Pancreas (tissue), 10 donors: ENCODE measurements at regions not wholly inside any gene's neighbourhood (a gene's known extent, or its start where the extent isn't known, plus 50 kb on each side); places are given as distances from the start of the nearest gene placed in this dataset.

Experiments
- ATAC-seq, 4 donors: fragments of 200-7000 bp; cut with Tn5 transposase; one replicate each; pipeline versions ENCODE4 v1.8.0 to v1.9.1; 2020; ENCODE audit warnings: mild to moderate bottlenecking in 4 of 4, moderate library complexity in 4 of 4
- DNase-seq, 6 donors: peaks; one replicate each; pipeline ENCODE4 v3.0.0-alpha.2; 2020
- FAIRE-seq: peaks from 2 replicates; lab custom pipeline; 2012; peaks lifted over from hg19 to GRCh38; lab: Jason Lieb, UNC
- H3K27ac ChIP-seq, 4 donors: fragments of 200-600 bp; sonication (generic); 1 replicate in 3 of 4; 2 replicates in 1 of 4; pipeline versions ENCODE4 v1.5.0 to v1.8.0; 2020
- H3K27me3 ChIP-seq, 4 donors: fragments of 200-600 bp; one replicate each; pipeline ENCODE4 v1.8.0; 2021
- H3K36me3 ChIP-seq, 3 donors: fragments of 200-600 bp; sonication (generic) in 1 of 3; one replicate each; pipeline versions ENCODE4 v1.5.0 to v1.8.0; 2020 to 2021
- H3K4me1 ChIP-seq, 3 donors: fragments of 200-600 bp; one replicate each; pipeline ENCODE4 v1.8.0; 2021
- H3K4me3 ChIP-seq, 4 donors: fragments of 200-600 bp; sonication (generic) in 2 of 4; one replicate each; pipeline versions ENCODE4 v1.5.0 to v1.8.0; 2020 to 2021
- H3K9me3 ChIP-seq, 4 donors: fragments of 200-600 bp; one replicate each; pipeline ENCODE4 v1.8.0; 2021
- WGBS, 2 donors: extraction: QIAGEN DNeasy Blood & Tissue Kit; methylation state at CpG; one replicate each; pipeline ENCODE4 v1.1.7; 2013; 5-methylcytosine and 5-hydroxymethylcytosine counted together
- intact Hi-C, 3 donors: fragments of 100-400 bp; cut with DNase I; formaldehyde crosslinking; loops; one replicate each; pipeline versions ENCODE4 v1.11.1 to v1.14.2; 2022
- TF ChIP-seq, protein P1 (sequence below), 4 donors: fragments of 200-600 bp; sonication (generic) in 3 of 4; IDR thresholded peaks; one replicate each; pipeline versions ENCODE4 v1.5.0 to v1.8.0; 2021; ENCODE audit warnings: antibody characterized with exemption in 4 of 4
- donor health status: healthy with polysubstance abuse.
- donor health status: DM: no; HTN: no; CAD: no; lungs with moderate emphysema.
- donor health status: DM: no; HTN: no; CAD: no.
- donor health status: control.
- donor health status: control.
- donor health status: Bipolar disorder and iron deficiency.
- donor health status: DM: yes; HTN: yes; CAD: no.
- donor health status: DM: no; HTN: no; CAD: no.
- donor health status: DM: no; HTN: no; CAD: no.
- donor health status: DM: yes; HTN: yes; CAD: no.

DNA sequence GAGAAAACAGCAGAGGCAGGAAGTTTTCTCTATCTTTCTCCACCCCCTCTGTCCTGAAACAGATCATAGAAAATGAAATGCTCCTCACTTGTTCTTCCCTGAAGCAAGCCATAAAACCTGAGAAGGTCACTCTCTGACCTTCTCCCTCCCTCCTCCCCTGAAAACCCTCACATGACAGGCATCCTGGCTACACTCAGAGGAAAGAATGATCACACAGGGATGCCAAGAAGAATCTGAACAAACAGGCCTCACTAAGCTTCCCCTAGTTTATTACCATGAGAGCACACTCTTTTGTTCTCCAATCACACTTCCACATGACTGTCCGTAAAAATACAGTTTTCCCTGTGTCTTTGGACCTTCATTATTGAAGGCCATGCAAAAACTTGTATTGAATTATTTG, 300.1 kb downstream of the BUD13 start:
- H3K9me3 ChIP-seq = no peaks in the 10 kb centered on the region
- H3K27ac ChIP-seq = no peak overlapping the region
- H3K4me3 ChIP-seq = no peak overlapping the region
- 79 to 89% methylated on average over 1 of the region's 1 CpG for WGBS, 2 donors
- ATAC-seq = no peak
- H3K4me1 ChIP-seq = no peaks in the 10 kb centered on the region
- peaks cover 0 to 5% (median 0%) of the 10 kb centered on the region in 4 donors for H3K27me3 ChIP-seq
- DNase-seq = no peak
- FAIRE-seq = no peak
- intact Hi-C loops = no loop called here
- no peaks in the 10 kb centered on the region for H3K36me3 ChIP-seq
- TF ChIP-seq, protein P1, sequence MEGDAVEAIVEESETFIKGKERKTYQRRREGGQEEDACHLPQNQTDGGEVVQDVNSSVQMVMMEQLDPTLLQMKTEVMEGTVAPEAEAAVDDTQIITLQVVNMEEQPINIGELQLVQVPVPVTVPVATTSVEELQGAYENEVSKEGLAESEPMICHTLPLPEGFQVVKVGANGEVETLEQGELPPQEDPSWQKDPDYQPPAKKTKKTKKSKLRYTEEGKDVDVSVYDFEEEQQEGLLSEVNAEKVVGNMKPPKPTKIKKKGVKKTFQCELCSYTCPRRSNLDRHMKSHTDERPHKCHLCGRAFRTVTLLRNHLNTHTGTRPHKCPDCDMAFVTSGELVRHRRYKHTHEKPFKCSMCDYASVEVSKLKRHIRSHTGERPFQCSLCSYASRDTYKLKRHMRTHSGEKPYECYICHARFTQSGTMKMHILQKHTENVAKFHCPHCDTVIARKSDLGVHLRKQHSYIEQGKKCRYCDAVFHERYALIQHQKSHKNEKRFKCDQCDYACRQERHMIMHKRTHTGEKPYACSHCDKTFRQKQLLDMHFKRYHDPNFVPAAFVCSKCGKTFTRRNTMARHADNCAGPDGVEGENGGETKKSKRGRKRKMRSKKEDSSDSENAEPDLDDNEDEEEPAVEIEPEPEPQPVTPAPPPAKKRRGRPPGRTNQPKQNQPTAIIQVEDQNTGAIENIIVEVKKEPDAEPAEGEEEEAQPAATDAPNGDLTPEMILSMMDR (IDR thresholded peaks at IDR 0.05) = no peak

DNA sequence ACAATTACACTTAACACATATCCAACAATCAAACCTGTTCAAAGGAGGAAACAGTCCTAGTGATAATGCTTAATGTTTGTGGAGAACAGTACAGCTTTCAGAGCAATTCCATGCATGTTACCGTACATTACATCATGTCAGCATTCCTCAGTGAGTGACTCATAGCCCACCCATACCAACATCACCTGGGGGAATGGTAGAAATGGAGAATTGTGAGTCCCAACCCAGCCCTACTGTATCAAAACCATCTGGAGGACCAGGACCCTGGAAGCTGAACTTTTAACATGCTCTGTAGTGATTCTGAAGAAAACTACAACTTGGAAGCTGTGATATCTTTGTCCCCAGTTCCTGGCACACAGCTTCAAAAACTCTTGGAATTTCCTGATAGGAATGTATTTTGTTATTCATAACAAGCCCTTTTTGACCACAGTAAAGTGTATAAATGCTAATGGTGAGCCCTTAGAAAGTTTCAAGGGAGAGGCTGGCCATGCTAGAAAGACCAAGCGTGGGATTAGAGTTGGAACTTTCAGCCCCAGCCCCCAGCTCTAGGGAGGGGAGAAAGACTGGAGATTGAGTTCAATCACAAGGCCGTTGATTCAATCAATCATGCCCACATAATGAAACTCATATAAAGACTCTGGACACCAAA, 301.1 kb downstream of the BUD13 start:
- intact Hi-C loops = no loop called here
- Histone ChIP-seq H3K4me1 (no peaks in the 10 kb centered on the region), H3K27me3 (peaks cover 0 to 5% (median 0%) of the 10 kb centered on the region in 4 donors), H3K27ac (no peak overlapping the region), H3K4me3 (no peak overlapping the region), H3K9me3 (no peaks in the 10 kb centered on the region), H3K36me3 (no peaks in the 10 kb centered on the region)
- no peak for DNase-seq
- peak in 1 of 4 donors; percentile 33 for ATAC-seq
- 53 to 69% methylated on average over 3 of the region's 3 CpGs for WGBS, 2 donors
- FAIRE-seq = no peak
- TF ChIP-seq, protein P1 (IDR thresholded peaks at IDR 0.05) = no peak

DNA sequence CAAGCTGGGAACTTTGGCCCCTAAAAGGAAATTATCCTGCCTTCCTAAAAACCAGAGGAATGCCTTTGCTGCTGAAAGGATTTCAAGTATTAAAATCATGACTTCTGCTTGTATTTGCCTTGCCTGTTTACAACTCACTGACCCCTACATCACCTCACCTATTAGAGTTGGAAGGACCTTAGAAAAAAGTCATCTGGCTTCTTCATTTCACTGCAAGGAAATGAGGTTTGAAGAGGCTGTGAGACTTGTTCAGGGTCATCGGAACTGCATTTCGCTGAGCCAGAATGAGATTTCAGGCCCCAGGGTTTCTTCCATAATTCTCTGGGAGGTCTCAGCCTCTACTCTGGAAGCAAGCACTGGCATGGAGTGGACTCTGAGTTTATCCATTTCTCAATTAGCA, 304.1 kb downstream of the BUD13 start:
- FAIRE-seq (no peak), DNase-seq (no peak), ATAC-seq (no peak)
- Histone ChIP-seq H3K4me1 (no peaks in the 10 kb centered on the region), H3K4me3 (no peak overlapping the region), H3K9me3 (no peaks in the 10 kb centered on the region), H3K27me3 (peaks cover 0 to 5% (median 0%) of the 10 kb centered on the region in 4 donors), H3K36me3 (no peaks in the 10 kb centered on the region), H3K27ac (no peak overlapping the region)
- intact Hi-C loops = no loop called here
- TF ChIP-seq, protein P1 (IDR thresholded peaks at IDR 0.05) = no peak
- 89% methylated on average over 2 of the region's 2 CpGs for WGBS, 2 donors

DNA sequence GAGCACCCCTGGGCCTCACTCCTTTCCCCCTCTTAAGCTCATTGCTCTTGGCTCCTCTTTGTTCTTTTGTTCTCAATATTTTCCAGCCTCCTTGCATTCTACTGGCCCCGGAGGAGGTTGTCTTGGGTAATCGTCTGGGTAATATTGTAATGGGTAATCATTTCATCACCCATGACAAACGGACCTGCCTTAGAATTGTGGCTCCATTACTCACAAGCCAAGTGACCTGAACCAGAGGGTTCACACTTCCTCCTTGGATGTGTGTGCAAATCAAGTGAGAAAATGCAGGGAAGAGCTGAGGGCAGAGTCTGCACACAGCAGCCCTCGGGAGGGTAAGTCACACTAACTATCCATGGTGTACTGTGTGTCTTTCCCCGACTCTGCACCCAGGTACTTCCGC, 305.0 kb downstream of the BUD13 start:
- Histone ChIP-seq H3K27ac (no peak overlapping the region), H3K4me3 (no peak overlapping the region), H3K9me3 (no peaks in the 10 kb centered on the region), H3K36me3 (no peaks in the 10 kb centered on the region), H3K4me1 (no peaks in the 10 kb centered on the region), H3K27me3 (peaks cover 0 to 5% (median 0%) of the 10 kb centered on the region in 4 donors)
- TF ChIP-seq, protein P1 (IDR thresholded peaks at IDR 0.05) = no peak
- 49 to 54% methylated on average over 6 of the region's 6 CpGs for WGBS, 2 donors
- DNase-seq = no peak
- no peak for FAIRE-seq
- ATAC-seq = no peak
- intact Hi-C loops = no loop called here

DNA sequence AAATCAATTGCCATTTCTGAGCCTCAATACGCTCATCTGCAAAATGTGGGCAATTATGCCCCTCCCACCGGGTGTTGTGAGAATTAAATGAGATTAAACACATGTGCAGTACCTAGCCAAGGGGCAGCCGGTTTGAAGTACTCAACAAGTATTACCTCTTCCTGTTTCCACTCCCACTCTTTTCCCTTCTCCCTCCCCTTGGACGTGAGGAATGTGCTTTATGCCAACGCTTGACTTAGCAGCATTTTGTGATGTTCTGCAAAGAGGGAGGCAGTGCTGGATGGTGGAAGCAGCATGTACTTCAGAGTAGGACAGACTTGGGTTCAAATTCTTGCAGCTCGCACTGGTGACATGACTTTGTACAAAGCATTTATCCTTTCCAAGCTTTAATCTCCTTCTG, 306.0 kb downstream of the BUD13 start:
- FAIRE-seq (no peak), ATAC-seq (no peak)

More for the DNA sequence above, 306.0 kb downstream of the BUD13 start:
- no peak for DNase-seq
- no peaks in the 10 kb centered on the region for H3K9me3 ChIP-seq
- H3K4me3 ChIP-seq = no peak overlapping the region
- H3K36me3 ChIP-seq = no peaks in the 10 kb centered on the region
- H3K4me1 ChIP-seq = no peaks in the 10 kb centered on the region
- intact Hi-C loops = no loop called here
- no peak overlapping the region for H3K27ac ChIP-seq
- TF ChIP-seq, protein P1 (IDR thresholded peaks at IDR 0.05) = no peak
- H3K27me3 ChIP-seq = peaks cover 0 to 5% (median 0%) of the 10 kb centered on the region in 4 donors
- WGBS, 2 donors = 51 to 56% methylated on average over 6 of the region's 6 CpGs
